ENCODE measurements at regions not wholly inside any gene's neighbourhood (a gene's known extent, or its start where the extent isn't known, plus 50 kb on each side); places are given as distances from the start of the nearest gene placed in this dataset.

- no peak for DNase-seq (ENCODE audit: extremely low spot score, unreplicated experiment)
- H3K27me3 Mint-ChIP-seq (ENCODE audit: unreplicated experiment): no peaks in the 10 kb centered on the region
- no peak overlapping the region for H3K27ac Mint-ChIP-seq (ENCODE audit: unreplicated experiment)
- no peak overlapping the region for H3K4me3 Mint-ChIP-seq (ENCODE audit: unreplicated experiment)
- H3K9me3 Mint-ChIP-seq (ENCODE audit: unreplicated experiment): no peaks in the 10 kb centered on the region
- TF ChIP-seq CTCF (IDR thresholded peaks at IDR 0.05): no peak
- peaks cover 12% of the 10 kb centered on the region for H3K4me1 Mint-ChIP-seq (ENCODE audit: unreplicated experiment)
- no peaks in the 10 kb centered on the region for H3K36me3 Mint-ChIP-seq (ENCODE audit: unreplicated experiment)
Measured at GRCh38 chr3:25281732-25282126, 146.3 kb upstream of the RARB start.

GRCh38 chr3:25283613-25284012 lies 144.4 kb upstream of the RARB start:
- DNase-seq (ENCODE audit: extremely low spot score, unreplicated experiment): no peak
- TF ChIP-seq CTCF (IDR thresholded peaks at IDR 0.05): no peak
- Mint-ChIP-seq H3K4me1 (ENCODE audit: unreplicated experiment) (peaks cover 25% of the 10 kb centered on the region), H3K27me3 (ENCODE audit: unreplicated experiment) (no peaks in the 10 kb centered on the region), H3K9me3 (ENCODE audit: unreplicated experiment) (no peaks in the 10 kb centered on the region), H3K27ac (ENCODE audit: unreplicated experiment) (no peak overlapping the region), H3K36me3 (ENCODE audit: unreplicated experiment) (no peaks in the 10 kb centered on the region), H3K4me3 (ENCODE audit: unreplicated experiment) (no peak overlapping the region)

- Mint-ChIP-seq H3K9me3 (ENCODE audit: unreplicated experiment) (no peaks in the 10 kb centered on the region), H3K27me3 (ENCODE audit: unreplicated experiment) (no peaks in the 10 kb centered on the region), H3K36me3 (ENCODE audit: unreplicated experiment) (no peaks in the 10 kb centered on the region), H3K4me3 (ENCODE audit: unreplicated experiment) (no peak overlapping the region), H3K27ac (ENCODE audit: unreplicated experiment) (no peak overlapping the region), H3K4me1 (ENCODE audit: unreplicated experiment) (peaks cover 27% of the 10 kb centered on the region)
- TF ChIP-seq CTCF (IDR thresholded peaks at IDR 0.05): no peak
- no peak for DNase-seq (ENCODE audit: extremely low spot score, unreplicated experiment)
Measured at GRCh38 chr3:25284249-25284648, 143.8 kb upstream of the RARB start.

GRCh38 chr3:25287291-25287884 lies 140.7 kb upstream of the RARB start:
- DNase-seq (ENCODE audit: extremely low spot score, unreplicated experiment): no peak
- Mint-ChIP-seq H3K27me3 (ENCODE audit: unreplicated experiment) (no peaks in the 10 kb centered on the region), H3K4me1 (ENCODE audit: unreplicated experiment) (peaks cover 34% of the 10 kb centered on the region), H3K27ac (ENCODE audit: unreplicated experiment) (peak overlapping the region; percentile 63), H3K4me3 (ENCODE audit: unreplicated experiment) (no peak overlapping the region), H3K9me3 (ENCODE audit: unreplicated experiment) (no peaks in the 10 kb centered on the region), H3K36me3 (ENCODE audit: unreplicated experiment) (no peaks in the 10 kb centered on the region)
- no peak for TF ChIP-seq CTCF (IDR thresholded peaks at IDR 0.05)

GRCh38 chr3:25288413-25288812 lies 139.7 kb upstream of the RARB start:
- Mint-ChIP-seq H3K4me1 (ENCODE audit: unreplicated experiment) (peaks cover 37% of the 10 kb centered on the region), H3K27ac (ENCODE audit: unreplicated experiment) (no peak overlapping the region), H3K9me3 (ENCODE audit: unreplicated experiment) (no peaks in the 10 kb centered on the region), H3K36me3 (ENCODE audit: unreplicated experiment) (no peaks in the 10 kb centered on the region), H3K27me3 (ENCODE audit: unreplicated experiment) (no peaks in the 10 kb centered on the region), H3K4me3 (ENCODE audit: unreplicated experiment) (no peak overlapping the region)
- no peak for DNase-seq (ENCODE audit: extremely low spot score, unreplicated experiment)
- no peak for TF ChIP-seq CTCF (IDR thresholded peaks at IDR 0.05)

Data from osteocyte (in vitro differentiated cells).